Mesothelial cell of epicardium (in vitro differentiated cells): ENCODE measurements at regions not wholly inside any gene's neighbourhood (a gene's known extent, or its start where the extent isn't known, plus 50 kb on each side); places are given as distances from the start of the nearest gene placed in this dataset.

ENCODE experiments used
- DNase-seq, 2 experiments: peaks; one replicate each; pipeline ENCODE4 v3.0.0; 2021; ENCODE audit warnings: low spot score in 2 of 2; ENCODE audit not compliant: unreplicated experiment in 2 of 2
- H3K27ac Mint-ChIP-seq: 2 replicates; pipeline ENCODE4 v1.8.0; 2021; ENCODE audit warnings: mixed read lengths
- H3K27me3 Mint-ChIP-seq: 2 replicates; pipeline ENCODE4 v1.8.0; 2021; ENCODE audit warnings: low read depth, mixed read lengths
- H3K36me3 Mint-ChIP-seq: 2 replicates; pipeline ENCODE4 v1.8.0; 2021; ENCODE audit warnings: mixed read lengths
- H3K4me1 Mint-ChIP-seq: 2 replicates; pipeline ENCODE4 v1.8.0; 2021; ENCODE audit warnings: mixed read lengths
- H3K4me3 Mint-ChIP-seq: 2 replicates; pipeline ENCODE4 v1.8.0; 2021; ENCODE audit warnings: mild to moderate bottlenecking, moderate library complexity, mixed read lengths
- H3K9me3 Mint-ChIP-seq: 2 replicates; pipeline ENCODE4 v1.8.0; 2021; ENCODE audit warnings: mixed read lengths
- CTCF ChIP-seq: fragments of 200-600 bp; sonication (generic); IDR thresholded peaks from one replicate; pipeline ENCODE4 v1.5.0; 2021; ENCODE audit warnings: antibody characterized with exemption; ENCODE audit not compliant: unreplicated experiment

- Mint-ChIP-seq H3K9me3 (peaks cover 12% of the 10 kb centered on the region), H3K4me3 (no peak overlapping the region), H3K27ac (no peak overlapping the region), H3K4me1 (no peaks in the 10 kb centered on the region), H3K27me3 (peaks cover 24% of the 10 kb centered on the region), H3K36me3 (no peaks in the 10 kb centered on the region)
- no peak for TF ChIP-seq CTCF
- no peak for DNase-seq
Measured at GRCh38 chr11:79980916-79981315, 540.1 kb upstream of the TENM4 start.

- peaks cover 8% of the 10 kb centered on the region for H3K4me1 Mint-ChIP-seq
- peak in 1 of 2 experiments; percentile 39 for DNase-seq
Measured at GRCh38 chr11:79973721-79974617, 533.1 kb upstream of the TENM4 start.

GRCh38 chr11:79971255-79971654 is 530.4 kb upstream of the TENM4 start:
- no peak for DNase-seq
- Mint-ChIP-seq H3K9me3 (peaks cover 11% of the 10 kb centered on the region), H3K4me3 (no peak overlapping the region), H3K27ac (no peak overlapping the region), H3K36me3 (no peaks in the 10 kb centered on the region), H3K27me3 (peaks cover 26% of the 10 kb centered on the region), H3K4me1 (peaks cover 8% of the 10 kb centered on the region)
- TF ChIP-seq CTCF: no peak

More at GRCh38 chr11:79973721-79974617, 533.1 kb upstream of the TENM4 start:
- no peak for TF ChIP-seq CTCF
- Mint-ChIP-seq H3K27me3 (peaks cover 10% of the 10 kb centered on the region), H3K4me3 (peak overlapping the region; percentile 46), H3K36me3 (no peaks in the 10 kb centered on the region), H3K27ac (peak overlapping the region; percentile 75), H3K9me3 (peaks cover 13% of the 10 kb centered on the region)

- Mint-ChIP-seq H3K27me3 (peaks cover 36% of the 10 kb centered on the region), H3K27ac (no peak overlapping the region), H3K4me3 (no peak overlapping the region), H3K36me3 (no peaks in the 10 kb centered on the region), H3K9me3 (peaks cover 11% of the 10 kb centered on the region), H3K4me1 (no peaks in the 10 kb centered on the region)
- TF ChIP-seq CTCF: no peak
- no peak for DNase-seq
Measured at GRCh38 chr11:79966592-79966991, 525.8 kb upstream of the TENM4 start.

- H3K27me3 Mint-ChIP-seq: peaks cover 30% of the 10 kb centered on the region
- no peak overlapping the region for H3K4me3 Mint-ChIP-seq
- H3K27ac Mint-ChIP-seq: no peak overlapping the region
- no peaks in the 10 kb centered on the region for H3K4me1 Mint-ChIP-seq
- peaks cover 18% of the 10 kb centered on the region for H3K9me3 Mint-ChIP-seq
- DNase-seq: no peak
- TF ChIP-seq CTCF: no peak
- no peaks in the 10 kb centered on the region for H3K36me3 Mint-ChIP-seq
Measured at GRCh38 chr11:79963856-79964645, 523.2 kb upstream of the TENM4 start.
